Esophagus squamous epithelium (tissue), 5 donors: ENCODE measurements at regions not wholly inside any gene's neighbourhood (a gene's known extent, or its start where the extent isn't known, plus 50 kb on each side); places are given as distances from the start of the nearest gene placed in this dataset.

ENCODE experiments used
- DNase-seq: peaks from one replicate; lab custom pipeline; 2025; lab: John Stamatoyannopoulos, UW
- H3K27ac ChIP-seq, 4 donors: fragments of 200-600 bp; sonication (generic); one replicate each; pipeline ENCODE4 v1.5.1; 2016 to 2019; ENCODE audit warnings: mild to moderate bottlenecking in 1 of 4
- H3K27me3 ChIP-seq, 4 donors: fragments of 200-600 bp; sonication (generic); 1 replicate in 3 of 4; 2 replicates in 1 of 4; pipeline versions ENCODE4 v1.5.1 to v1.6.0; 2017 to 2021; ENCODE audit warnings: antibody characterized with exemption in 1 of 4
- H3K36me3 ChIP-seq, 3 donors: fragments of 200-600 bp; sonication (generic); one replicate each; pipeline ENCODE4 v1.5.1; 2016 to 2019
- H3K4me1 ChIP-seq, 3 donors: fragments of 200-600 bp; sonication (generic); one replicate each; pipeline ENCODE4 v1.5.1; 2017 to 2019
- H3K4me3 ChIP-seq, 4 donors: fragments of 200-600 bp; sonication (generic); 1 replicate in 3 of 4; 2 replicates in 1 of 4; pipeline ENCODE4 v1.5.1; 2016 to 2019; ENCODE audit warnings: mild to moderate bottlenecking in 2 of 4, moderate library complexity in 1 of 4
- H3K9me3 ChIP-seq, 3 donors: fragments of 200-600 bp; sonication (generic); one replicate each; pipeline ENCODE4 v1.5.1; 2016 to 2019
- POLR2A ChIP-seq, 4 donors: fragments of 450-650 bp; IDR thresholded peaks; one replicate each; pipeline ENCODE4 v1.6.1; 2017; ENCODE audit warnings: antibody characterized with exemption in 4 of 4, mild to moderate bottlenecking in 4 of 4, moderate library complexity in 3 of 4
- WGBS, 2 donors: methylation state at CpG; one replicate each; pipeline ENCODE4 v1.1.5; 2018; 5-methylcytosine and 5-hydroxymethylcytosine counted together
- intact Hi-C: fragments of 100-400 bp; cut with DNase I; formaldehyde crosslinking; loops from one replicate; pipeline ENCODE4 v1.15.0; 2022
- TF ChIP-seq, protein P1 (sequence below), 6 experiments: fragments of 450-650 bp in 4 of 6; fragments of 200-600 bp in 2 of 6; sonication (generic) in 2 of 6; IDR thresholded peaks; one replicate each; pipeline ENCODE4 v1.5.1; 2016 to 2019; ENCODE audit warnings: antibody characterized with exemption in 6 of 6, mild to moderate bottlenecking in 4 of 6, moderate library complexity in 4 of 6
- donor health status: DM: yes; HTN: yes; CAD: no.

GRCh38 chr15:62840526-62841268 lies 201.8 kb upstream of the TPM1 start:
- peaks cover 0 to 35% (median 8%) of the 10 kb centered on the region in 3 donors for H3K36me3 ChIP-seq
- no peak overlapping the region for H3K4me3 ChIP-seq
- no peak for DNase-seq
- no peaks in the 10 kb centered on the region for H3K9me3 ChIP-seq
- H3K27me3 ChIP-seq = no peaks in the 10 kb centered on the region
- WGBS, 2 donors = 89 to 91% methylated on average over 13 to 21 of the region's 22 CpGs
- TF ChIP-seq, protein P1, sequence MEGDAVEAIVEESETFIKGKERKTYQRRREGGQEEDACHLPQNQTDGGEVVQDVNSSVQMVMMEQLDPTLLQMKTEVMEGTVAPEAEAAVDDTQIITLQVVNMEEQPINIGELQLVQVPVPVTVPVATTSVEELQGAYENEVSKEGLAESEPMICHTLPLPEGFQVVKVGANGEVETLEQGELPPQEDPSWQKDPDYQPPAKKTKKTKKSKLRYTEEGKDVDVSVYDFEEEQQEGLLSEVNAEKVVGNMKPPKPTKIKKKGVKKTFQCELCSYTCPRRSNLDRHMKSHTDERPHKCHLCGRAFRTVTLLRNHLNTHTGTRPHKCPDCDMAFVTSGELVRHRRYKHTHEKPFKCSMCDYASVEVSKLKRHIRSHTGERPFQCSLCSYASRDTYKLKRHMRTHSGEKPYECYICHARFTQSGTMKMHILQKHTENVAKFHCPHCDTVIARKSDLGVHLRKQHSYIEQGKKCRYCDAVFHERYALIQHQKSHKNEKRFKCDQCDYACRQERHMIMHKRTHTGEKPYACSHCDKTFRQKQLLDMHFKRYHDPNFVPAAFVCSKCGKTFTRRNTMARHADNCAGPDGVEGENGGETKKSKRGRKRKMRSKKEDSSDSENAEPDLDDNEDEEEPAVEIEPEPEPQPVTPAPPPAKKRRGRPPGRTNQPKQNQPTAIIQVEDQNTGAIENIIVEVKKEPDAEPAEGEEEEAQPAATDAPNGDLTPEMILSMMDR (IDR thresholded peaks at IDR 0.05) = no peak
- no peak for TF ChIP-seq POLR2A (IDR thresholded peaks at IDR 0.05)
- intact Hi-C loops = loop anchor here (10.0 kb wide), 1 partner anchor 254 kb away; no protein-coding TSS in a partner anchor
- no peak overlapping the region for H3K27ac ChIP-seq
- no peaks in the 10 kb centered on the region for H3K4me1 ChIP-seq

- no peak for TF ChIP-seq POLR2A (IDR thresholded peaks at IDR 0.05)
- TF ChIP-seq, protein P1 (IDR thresholded peaks at IDR 0.05) = no peak
- intact Hi-C loops = loop anchor here (10.0 kb wide), 1 partner anchor 254 kb away; no protein-coding TSS in a partner anchor
- Histone ChIP-seq H3K9me3 (no peaks in the 10 kb centered on the region), H3K4me3 (no peak overlapping the region), H3K27ac (no peak overlapping the region), H3K4me1 (no peaks in the 10 kb centered on the region), H3K27me3 (no peaks in the 10 kb centered on the region), H3K36me3 (peaks cover 0 to 29% (median 8%) of the 10 kb centered on the region in 3 donors)
- 72 to 77% methylated on average over 7 to 10 of the region's 10 CpGs for WGBS, 2 donors
- DNase-seq = no peak
These were observed 201.3 kb upstream of the TPM1 start for GRCh38 chr15:62841269-62841628.

DNA sequence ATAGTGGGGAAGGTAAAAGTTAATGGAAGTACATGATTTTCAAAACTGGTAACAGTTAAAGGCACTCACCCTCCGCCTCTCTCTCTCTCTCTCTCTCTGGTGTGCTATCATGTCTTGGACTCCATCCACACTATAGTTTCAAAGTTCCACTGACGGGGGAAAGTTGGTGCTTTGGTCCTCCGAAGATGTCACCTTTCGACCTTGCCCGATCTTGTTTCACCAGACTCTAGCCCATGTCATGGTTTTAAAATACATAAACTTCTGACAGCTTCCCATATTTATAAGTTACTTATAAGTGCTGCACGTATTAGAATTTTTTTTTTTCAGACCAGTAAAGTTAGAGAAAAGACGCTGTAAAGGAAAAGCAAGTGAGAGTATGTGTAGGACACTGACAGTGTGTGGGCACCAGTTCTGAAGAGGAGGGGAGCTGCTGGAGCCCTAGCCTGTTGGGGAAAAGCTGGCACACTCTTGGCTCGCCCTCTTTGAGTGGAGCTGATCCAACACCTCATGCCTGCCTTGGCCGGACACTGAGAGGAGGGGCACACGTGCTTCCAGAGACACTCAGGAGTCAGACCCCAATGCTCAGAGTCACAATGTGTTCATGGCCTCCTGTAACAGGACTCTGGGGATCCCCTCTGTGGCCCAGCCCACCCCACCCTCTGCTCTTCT lies 200.5 kb upstream of the TPM1 start:
- no peak overlapping the region for H3K27ac ChIP-seq
- TF ChIP-seq, protein P1 (IDR thresholded peaks at IDR 0.05) = no peak
- TF ChIP-seq POLR2A (IDR thresholded peaks at IDR 0.05) = no peak

GRCh38 chr15:62843311-62843710 lies 199.2 kb upstream of the TPM1 start:
- H3K36me3 ChIP-seq = peaks cover 0 to 25% (median 8%) of the 10 kb centered on the region in 3 donors
- no peaks in the 10 kb centered on the region for H3K27me3 ChIP-seq
- H3K27ac ChIP-seq = no peak overlapping the region
- H3K9me3 ChIP-seq = peaks cover 0 to 6% (median 0%) of the 10 kb centered on the region in 3 donors
- peaks cover 0 to 3% (median under 1%) of the 10 kb centered on the region in 3 donors for H3K4me1 ChIP-seq
- no peak overlapping the region for H3K4me3 ChIP-seq
- WGBS, 2 donors = 76 to 77% methylated on average over 3 to 5 of the region's 5 CpGs
- no peak for TF ChIP-seq POLR2A (IDR thresholded peaks at IDR 0.05)
- TF ChIP-seq, protein P1 (IDR thresholded peaks at IDR 0.05) = no peak
- DNase-seq = no peak
- intact Hi-C loops = loop anchor here (10.0 kb wide), 1 partner anchor 251 kb away; no protein-coding TSS in a partner anchor

More for the DNA sequence above, 200.5 kb upstream of the TPM1 start:
- H3K9me3 ChIP-seq = no peaks in the 10 kb centered on the region
- H3K27me3 ChIP-seq = no peaks in the 10 kb centered on the region
- no peak for DNase-seq
- H3K4me1 ChIP-seq = no peaks in the 10 kb centered on the region
- no peak overlapping the region for H3K4me3 ChIP-seq
- peaks cover 0 to 25% (median 8%) of the 10 kb centered on the region in 3 donors for H3K36me3 ChIP-seq
- WGBS, 2 donors = 79 to 80% methylated on average over 9 to 10 of the region's 10 CpGs
- intact Hi-C loops = loop anchor here (10.0 kb wide), 1 partner anchor 253 kb away; no protein-coding TSS in a partner anchor
